ENCODE measurements at regions not wholly inside any gene's neighbourhood (a gene's known extent, or its start where the extent isn't known, plus 50 kb on each side); places are given as distances from the start of the nearest gene placed in this dataset.

- H3K4me1 Mint-ChIP-seq (ENCODE audit: low read depth): no peaks in the 10 kb centered on the region
- no peak overlapping the region for H3K27ac Mint-ChIP-seq
- no peak for ATAC-seq (ENCODE audit: poor library complexity)
- H3K9me3 ChIP-seq (ENCODE audit: control insufficient read depth in 1 of 2, insufficient read depth in 1 of 2, low read length in 2 of 2): peaks cover 0 to 4% of the 10 kb centered on the region in 2 experiments
- no peak for TF ChIP-seq CTCF (IDR thresholded peaks at IDR 0.05)
- ChIA-PET POLR2A (no interaction called here), CTCF (no interaction called here)
- intact Hi-C loops (cut with DNase I, micrococcal nuclease): no loop called here
- no peak overlapping the region for H3K4me3 Mint-ChIP-seq
- no peak for DNase-seq
- H3K27me3 ChIP-seq (ENCODE audit: control insufficient read depth in 1 of 2, insufficient read depth in 2 of 2, low read length in 2 of 2): no peaks in the 10 kb centered on the region
- H3K36me3 ChIP-seq (ENCODE audit: insufficient read depth, low read length): no peaks in the 10 kb centered on the region
- no peaks in the 10 kb centered on the region for H3K9me3 Mint-ChIP-seq
- H3K27me3 Mint-ChIP-seq: no peaks in the 10 kb centered on the region
- H3K36me3 Mint-ChIP-seq (ENCODE audit: low read depth): no peaks in the 10 kb centered on the region
- H3K4me3 ChIP-seq (ENCODE audit: low read length): no peak overlapping the region
- no peaks in the 10 kb centered on the region for H3K4me1 ChIP-seq (ENCODE audit: insufficient read depth, low read length)
- H3K27ac ChIP-seq (ENCODE audit: low read depth in 1 of 2, low read length in 2 of 2): no peak overlapping the region
Measured at GRCh38 chr1:67601539-67601938, 83.5 kb upstream of the GADD45A start.

GRCh38 chr1:67601955-67602354 is 83.0 kb upstream of the GADD45A start:
- no peak overlapping the region for H3K4me3 ChIP-seq (ENCODE audit: low read length)
- peaks cover 0 to 4% of the 10 kb centered on the region in 2 experiments for H3K9me3 ChIP-seq (ENCODE audit: control insufficient read depth in 1 of 2, insufficient read depth in 1 of 2, low read length in 2 of 2)
- Mint-ChIP-seq H3K36me3 (ENCODE audit: low read depth) (no peaks in the 10 kb centered on the region), H3K4me3 (no peak overlapping the region), H3K4me1 (ENCODE audit: low read depth) (no peaks in the 10 kb centered on the region), H3K27ac (no peak overlapping the region), H3K9me3 (no peaks in the 10 kb centered on the region), H3K27me3 (no peaks in the 10 kb centered on the region)
- H3K36me3 ChIP-seq (ENCODE audit: insufficient read depth, low read length): no peaks in the 10 kb centered on the region
- ATAC-seq (ENCODE audit: poor library complexity) (no peak), DNase-seq (no peak)
- no peaks in the 10 kb centered on the region for H3K4me1 ChIP-seq (ENCODE audit: insufficient read depth, low read length)
- CTCF ChIA-PET: no interaction called here
- no peak for TF ChIP-seq CTCF (IDR thresholded peaks at IDR 0.05)
- H3K27ac ChIP-seq (ENCODE audit: low read depth in 1 of 2, low read length in 2 of 2): no peak overlapping the region
- intact Hi-C loops (cut with DNase I, micrococcal nuclease): no loop called here
- POLR2A ChIA-PET: no interaction called here
- H3K27me3 ChIP-seq (ENCODE audit: control insufficient read depth in 1 of 2, insufficient read depth in 2 of 2, low read length in 2 of 2): no peaks in the 10 kb centered on the region

- H3K4me1 ChIP-seq (ENCODE audit: insufficient read depth, low read length): peaks cover 3% of the 10 kb centered on the region
- CTCF ChIA-PET: no interaction called here
Measured at GRCh38 chr1:67604778-67605177, 80.2 kb upstream of the GADD45A start.

More at GRCh38 chr1:67604778-67605177, 80.2 kb upstream of the GADD45A start:
- TF ChIP-seq CTCF (IDR thresholded peaks at IDR 0.05): no peak
- Mint-ChIP-seq H3K36me3 (ENCODE audit: low read depth) (no peaks in the 10 kb centered on the region), H3K27me3 (no peaks in the 10 kb centered on the region), H3K27ac (no peak overlapping the region), H3K9me3 (no peaks in the 10 kb centered on the region), H3K4me1 (ENCODE audit: low read depth) (peaks cover 8% of the 10 kb centered on the region), H3K4me3 (no peak overlapping the region)
- Histone ChIP-seq H3K9me3 (ENCODE audit: control insufficient read depth in 1 of 2, insufficient read depth in 1 of 2, low read length in 2 of 2) (no peaks in the 10 kb centered on the region), H3K36me3 (ENCODE audit: insufficient read depth, low read length) (no peaks in the 10 kb centered on the region), H3K27me3 (ENCODE audit: control insufficient read depth in 1 of 2, insufficient read depth in 2 of 2, low read length in 2 of 2) (no peaks in the 10 kb centered on the region), H3K27ac (ENCODE audit: low read depth in 1 of 2, low read length in 2 of 2) (no peak overlapping the region), H3K4me3 (ENCODE audit: low read length) (no peak overlapping the region)
- DNase-seq: no peak
- POLR2A ChIA-PET: no interaction called here
- intact Hi-C loops (cut with DNase I, micrococcal nuclease): no loop called here
- ATAC-seq (ENCODE audit: poor library complexity): no peak

Data from CD4-positive, alpha-beta T cell (primary cell).